ENCODE measurements at regions not wholly inside any gene's neighbourhood (a gene's known extent, or its start where the extent isn't known, plus 50 kb on each side); places are given as distances from the start of the nearest gene placed in this dataset.

GRCh38 chr10:65375528-65375927, 1550.3 kb upstream of the LRRTM3 start:
- POLR2A ChIA-PET: no interaction called here
- H3K36me3 ChIP-seq (ENCODE audit: control insufficient read depth in 2 of 2, insufficient read depth in 1 of 2, low read length in 2 of 2): no peaks in the 10 kb centered on the region
- H3K4me3 ChIP-seq (ENCODE audit: low read depth, low read length): no peak overlapping the region
- H3K27ac ChIP-seq (ENCODE audit: extremely low read depth, low read depth, low read length): no peak overlapping the region
- no peak for TF ChIP-seq GLI2 (tag by site-specific recombination; IDR thresholded peaks at IDR 0.05; ENCODE audit: borderline replicate concordance, low read depth)
- no peak for TF ChIP-seq PRDM10 (tag by site-specific recombination; IDR thresholded peaks at IDR 0.05)
- TF ChIP-seq ZNF555 (tag by site-specific recombination; conservative IDR thresholded peaks at IDR 0.05): no peak
- TF ChIP-seq ZNF140 (tag by site-specific recombination; IDR thresholded peaks at IDR 0.05): no peak
- no peak for TF ChIP-seq MEIS1 (CRISPR knock-in tag; IDR thresholded peaks at IDR 0.05; ENCODE audit: borderline replicate concordance)
- no peaks in the 10 kb centered on the region for H3K4me1 ChIP-seq (ENCODE audit: control insufficient read depth, insufficient read depth, low read length)
- CTCF ChIA-PET: no interaction called here
- H3K9me3 ChIP-seq (ENCODE audit: control insufficient read depth, insufficient read depth, low read depth, low read length): no peaks in the 10 kb centered on the region

DNA sequence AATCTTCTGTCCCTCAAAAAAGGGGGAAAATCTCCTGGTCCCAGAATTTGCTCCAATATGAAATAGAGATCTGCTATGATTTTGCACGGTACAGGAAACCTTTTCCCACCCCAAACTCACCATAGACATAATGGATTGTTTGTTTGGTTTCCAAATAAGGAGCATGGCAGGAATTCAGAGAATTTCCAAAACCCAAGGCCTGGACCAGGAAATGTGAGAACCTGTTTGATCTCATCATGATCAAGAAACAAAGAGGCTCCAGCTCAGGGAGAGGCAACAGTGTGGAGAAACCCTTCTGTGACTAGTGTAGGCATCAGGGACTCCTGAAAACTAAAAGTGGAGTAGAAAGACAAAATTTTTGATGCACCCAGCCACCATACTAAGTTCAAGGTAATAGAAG, 1548.1 kb upstream of the LRRTM3 start:
- Histone ChIP-seq H3K27ac (ENCODE audit: extremely low read depth, low read depth, low read length) (no peak overlapping the region), H3K36me3 (ENCODE audit: control insufficient read depth in 2 of 2, insufficient read depth in 1 of 2, low read length in 2 of 2) (no peaks in the 10 kb centered on the region), H3K9me3 (ENCODE audit: control insufficient read depth, insufficient read depth, low read depth, low read length) (no peaks in the 10 kb centered on the region), H3K4me1 (ENCODE audit: control insufficient read depth, insufficient read depth, low read length) (no peaks in the 10 kb centered on the region), H3K4me3 (ENCODE audit: low read depth, low read length) (no peak overlapping the region)
- TF ChIP-seq RBAK (tag by site-specific recombination; IDR thresholded peaks at IDR 0.05): no peak
- no peak for TF ChIP-seq ZBTB49 (tag by site-specific recombination; IDR thresholded peaks at IDR 0.05; ENCODE audit: low read depth)
- TF ChIP-seq KLF16 (tag by site-specific recombination; IDR thresholded peaks at IDR 0.05): no peak
- TF ChIP-seq KLF8 (tag by site-specific recombination; IDR thresholded peaks at IDR 0.05): no peak
- TF ChIP-seq, protein P1, sequence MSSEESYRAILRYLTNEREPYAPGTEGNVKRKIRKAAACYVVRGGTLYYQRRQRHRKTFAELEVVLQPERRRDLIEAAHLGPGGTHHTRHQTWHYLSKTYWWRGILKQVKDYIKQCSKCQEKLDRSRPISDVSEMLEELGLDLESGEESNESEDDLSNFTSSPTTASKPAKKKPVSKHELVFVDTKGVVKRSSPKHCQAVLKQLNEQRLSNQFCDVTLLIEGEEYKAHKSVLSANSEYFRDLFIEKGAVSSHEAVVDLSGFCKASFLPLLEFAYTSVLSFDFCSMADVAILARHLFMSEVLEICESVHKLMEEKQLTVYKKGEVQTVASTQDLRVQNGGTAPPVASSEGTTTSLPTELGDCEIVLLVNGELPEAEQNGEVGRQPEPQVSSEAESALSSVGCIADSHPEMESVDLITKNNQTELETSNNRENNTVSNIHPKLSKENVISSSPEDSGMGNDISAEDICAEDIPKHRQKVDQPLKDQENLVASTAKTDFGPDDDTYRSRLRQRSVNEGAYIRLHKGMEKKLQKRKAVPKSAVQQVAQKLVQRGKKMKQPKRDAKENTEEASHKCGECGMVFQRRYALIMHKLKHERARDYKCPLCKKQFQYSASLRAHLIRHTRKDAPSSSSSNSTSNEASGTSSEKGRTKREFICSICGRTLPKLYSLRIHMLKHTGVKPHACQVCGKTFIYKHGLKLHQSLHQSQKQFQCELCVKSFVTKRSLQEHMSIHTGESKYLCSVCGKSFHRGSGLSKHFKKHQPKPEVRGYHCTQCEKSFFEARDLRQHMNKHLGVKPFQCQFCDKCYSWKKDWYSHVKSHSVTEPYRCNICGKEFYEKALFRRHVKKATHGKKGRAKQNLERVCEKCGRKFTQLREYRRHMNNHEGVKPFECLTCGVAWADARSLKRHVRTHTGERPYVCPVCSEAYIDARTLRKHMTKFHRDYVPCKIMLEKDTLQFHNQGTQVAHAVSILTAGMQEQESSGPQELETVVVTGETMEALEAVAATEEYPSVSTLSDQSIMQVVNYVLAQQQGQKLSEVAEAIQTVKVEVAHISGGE (tag by site-specific recombination; conservative IDR thresholded peaks at IDR 0.05; ENCODE audit: low read depth): no peak
- no peak for TF ChIP-seq SALL2 (tag by site-specific recombination; IDR thresholded peaks at IDR 0.05; ENCODE audit: borderline replicate concordance)
- TF ChIP-seq, protein P2, sequence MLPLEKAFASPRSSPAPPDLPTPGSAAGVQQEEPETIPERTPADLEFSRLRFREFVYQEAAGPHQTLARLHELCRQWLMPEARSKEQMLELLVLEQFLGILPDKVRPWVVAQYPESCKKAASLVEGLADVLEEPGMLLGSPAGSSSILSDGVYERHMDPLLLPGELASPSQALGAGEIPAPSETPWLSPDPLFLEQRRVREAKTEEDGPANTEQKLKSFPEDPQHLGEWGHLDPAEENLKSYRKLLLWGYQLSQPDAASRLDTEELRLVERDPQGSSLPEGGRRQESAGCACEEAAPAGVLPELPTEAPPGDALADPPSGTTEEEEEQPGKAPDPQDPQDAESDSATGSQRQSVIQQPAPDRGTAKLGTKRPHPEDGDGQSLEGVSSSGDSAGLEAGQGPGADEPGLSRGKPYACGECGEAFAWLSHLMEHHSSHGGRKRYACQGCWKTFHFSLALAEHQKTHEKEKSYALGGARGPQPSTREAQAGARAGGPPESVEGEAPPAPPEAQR (tag by site-specific recombination; IDR thresholded peaks at IDR 0.05): no peak
- TF ChIP-seq ZNF548 (tag by site-specific recombination; IDR thresholded peaks at IDR 0.05): no peak
- no peak for TF ChIP-seq ZNF23 (tag by site-specific recombination; IDR thresholded peaks at IDR 0.05; ENCODE audit: borderline replicate concordance)
- TF ChIP-seq BCL11B (tag by site-specific recombination; IDR thresholded peaks at IDR 0.05; ENCODE audit: low read depth): no peak
- TF ChIP-seq TRIM28 (IDR thresholded peaks at IDR 0.05; ENCODE audit: borderline replicate concordance, low read length): no peak
- no peak for TF ChIP-seq ZNF202 (tag by site-specific recombination; IDR thresholded peaks at IDR 0.05; ENCODE audit: borderline replicate concordance)
- no peak for TF ChIP-seq SP2 (tag by site-specific recombination; IDR thresholded peaks at IDR 0.05)
- TF ChIP-seq, protein P3, sequence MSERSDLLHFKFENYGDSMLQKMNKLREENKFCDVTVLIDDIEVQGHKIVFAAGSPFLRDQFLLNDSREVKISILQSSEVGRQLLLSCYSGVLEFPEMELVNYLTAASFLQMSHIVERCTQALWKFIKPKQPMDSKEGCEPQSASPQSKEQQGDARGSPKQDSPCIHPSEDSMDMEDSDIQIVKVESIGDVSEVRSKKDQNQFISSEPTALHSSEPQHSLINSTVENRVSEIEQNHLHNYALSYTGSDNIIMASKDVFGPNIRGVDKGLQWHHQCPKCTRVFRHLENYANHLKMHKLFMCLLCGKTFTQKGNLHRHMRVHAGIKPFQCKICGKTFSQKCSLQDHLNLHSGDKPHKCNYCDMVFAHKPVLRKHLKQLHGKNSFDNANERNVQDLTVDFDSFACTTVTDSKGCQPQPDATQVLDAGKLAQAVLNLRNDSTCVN (tag by site-specific recombination; optimal IDR thresholded peaks at IDR 0.05): no peak
- no peak for TF ChIP-seq ZNF266 (tag by site-specific recombination; IDR thresholded peaks at IDR 0.05; ENCODE audit: low read depth)
- no peak for TF ChIP-seq IKZF3 (tag by site-specific recombination; IDR thresholded peaks at IDR 0.05)
- no peak for TF ChIP-seq ZNF19 (tag by site-specific recombination; IDR thresholded peaks at IDR 0.05; ENCODE audit: low read depth)
- CTCF ChIA-PET: no interaction called here
- POLR2A ChIA-PET: no interaction called here
